ENCODE measurements at regions not wholly inside any gene's neighbourhood (a gene's known extent, or its start where the extent isn't known, plus 50 kb on each side); places are given as distances from the start of the nearest gene placed in this dataset.

- no peak overlapping the region for H3K4me3 ChIP-seq (replicated peaks; ENCODE audit: insufficient read depth, low read length)
Measured at GRCh38 chr5:25764733-25765132, 1120.0 kb upstream of the CDH10 start.

DNA sequence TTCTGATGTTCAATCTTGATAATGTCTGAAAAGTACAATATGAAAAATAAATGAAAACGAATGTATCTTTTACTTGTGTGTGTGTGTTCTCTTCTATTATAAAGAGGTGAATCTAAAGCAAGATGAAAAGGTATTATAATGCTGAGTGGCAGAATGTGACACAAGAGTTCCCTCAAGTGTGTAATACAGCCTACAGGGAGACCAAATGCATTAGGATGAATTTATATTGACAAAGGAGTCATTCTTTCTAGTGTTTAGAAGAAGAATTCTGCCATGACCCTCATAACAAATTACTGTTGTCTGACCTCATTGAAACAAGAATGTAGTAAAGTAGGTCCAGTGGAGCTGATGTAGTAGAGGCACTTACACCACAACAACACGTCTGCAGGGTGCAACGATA lies 1119.0 kb upstream of the CDH10 start:
- DNase-seq (ENCODE audit: low read depth in 1 of 2, low spot score in 1 of 2) = no peak
- Histone ChIP-seq H3K27me3 (ENCODE audit: insufficient read depth, poor library complexity, severe bottlenecking) (no peaks in the 10 kb centered on the region), H3K4me3 (replicated peaks; ENCODE audit: insufficient read depth, low read length) (no peak overlapping the region), H3K27ac (replicated peaks) (no peak overlapping the region)
- no peak for TF ChIP-seq POLR2AphosphoS5 (IDR thresholded peaks at IDR 0.05; ENCODE audit: low read depth)
- TF ChIP-seq SPI1 (IDR thresholded peaks at IDR 0.05; ENCODE audit: borderline replicate concordance, low read depth) = no peak
- no peak for TF ChIP-seq GABPA (IDR thresholded peaks at IDR 0.05; ENCODE audit: low read depth)
- no peak for TF ChIP-seq CTCF (IDR thresholded peaks at IDR 0.05; ENCODE audit: insufficient read depth, low read length)
- no peak for TF ChIP-seq REST (IDR thresholded peaks at IDR 0.05; ENCODE audit: insufficient replicate concordance, low read depth)

More at GRCh38 chr5:25764733-25765132, 1120.0 kb upstream of the CDH10 start:
- H3K27ac ChIP-seq (replicated peaks) = no peak overlapping the region
- no peak for DNase-seq (ENCODE audit: low read depth in 1 of 2, low spot score in 1 of 2)
- no peak for TF ChIP-seq SPI1 (IDR thresholded peaks at IDR 0.05; ENCODE audit: borderline replicate concordance, low read depth)
- no peak for TF ChIP-seq POLR2AphosphoS5 (IDR thresholded peaks at IDR 0.05; ENCODE audit: low read depth)
- no peak for TF ChIP-seq GABPA (IDR thresholded peaks at IDR 0.05; ENCODE audit: low read depth)
- TF ChIP-seq CTCF (IDR thresholded peaks at IDR 0.05; ENCODE audit: insufficient read depth, low read length) = no peak
- no peaks in the 10 kb centered on the region for H3K27me3 ChIP-seq (ENCODE audit: insufficient read depth, poor library complexity, severe bottlenecking)

DNA sequence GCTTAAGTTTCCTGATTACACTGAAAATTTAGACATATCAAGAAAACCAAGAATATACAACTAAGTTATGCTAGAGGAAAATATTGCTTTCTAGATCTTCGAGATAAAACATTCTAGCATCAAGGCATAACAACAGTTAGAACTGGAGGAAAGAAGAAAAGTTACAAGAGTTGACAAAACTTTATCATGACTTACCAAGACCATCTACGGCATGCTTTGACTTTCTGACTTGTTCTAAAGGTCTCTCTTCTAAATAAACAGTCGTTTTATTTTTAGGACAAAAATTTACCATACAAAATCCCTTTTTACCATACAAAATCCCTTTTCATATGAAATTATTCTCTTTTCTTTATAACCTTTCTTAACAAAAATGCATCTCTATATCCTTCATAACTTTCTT lies 1110.1 kb upstream of the CDH10 start:
- TF ChIP-seq CTCF (IDR thresholded peaks at IDR 0.05; ENCODE audit: insufficient read depth, low read length) (no peak), REST (IDR thresholded peaks at IDR 0.05; ENCODE audit: insufficient replicate concordance, low read depth) (no peak), POLR2AphosphoS5 (IDR thresholded peaks at IDR 0.05; ENCODE audit: low read depth) (no peak), SPI1 (IDR thresholded peaks at IDR 0.05; ENCODE audit: borderline replicate concordance, low read depth) (no peak), GABPA (IDR thresholded peaks at IDR 0.05; ENCODE audit: low read depth) (no peak)
- H3K4me3 ChIP-seq (replicated peaks; ENCODE audit: insufficient read depth, low read length) = no peak overlapping the region
- H3K27ac ChIP-seq (replicated peaks) = no peak overlapping the region
- no peak for DNase-seq (ENCODE audit: low read depth in 1 of 2, low spot score in 1 of 2)
- no peaks in the 10 kb centered on the region for H3K27me3 ChIP-seq (ENCODE audit: insufficient read depth, poor library complexity, severe bottlenecking)

DNA sequence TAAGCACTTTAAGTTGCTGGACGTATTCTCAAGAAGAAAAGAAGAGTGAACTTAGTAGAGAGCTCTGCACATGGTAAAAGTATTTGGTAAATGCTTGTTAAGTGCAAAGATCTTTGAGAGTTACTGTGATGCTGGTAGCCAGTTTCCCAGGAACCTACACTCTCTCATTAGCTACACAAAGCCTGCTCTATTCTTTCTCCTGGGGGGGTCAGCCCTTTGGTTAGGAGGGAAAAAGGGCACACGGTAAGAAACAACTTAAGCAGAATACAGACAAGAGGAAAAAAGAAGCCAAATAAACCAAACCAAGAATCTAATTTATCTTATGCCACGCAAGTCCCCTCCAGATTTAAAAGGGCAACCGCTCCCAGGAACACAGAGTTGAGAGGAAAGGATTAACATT lies 1100.1 kb upstream of the CDH10 start:
- Histone ChIP-seq H3K27me3 (ENCODE audit: insufficient read depth, poor library complexity, severe bottlenecking) (no peaks in the 10 kb centered on the region), H3K27ac (replicated peaks) (no peak overlapping the region), H3K4me3 (replicated peaks; ENCODE audit: insufficient read depth, low read length) (no peak overlapping the region)
- no peak for DNase-seq (ENCODE audit: low read depth in 1 of 2, low spot score in 1 of 2)
- TF ChIP-seq SPI1 (IDR thresholded peaks at IDR 0.05; ENCODE audit: borderline replicate concordance, low read depth) = no peak
- no peak for TF ChIP-seq CTCF (IDR thresholded peaks at IDR 0.05; ENCODE audit: insufficient read depth, low read length)
- TF ChIP-seq GABPA (IDR thresholded peaks at IDR 0.05; ENCODE audit: low read depth) = no peak
- TF ChIP-seq POLR2AphosphoS5 (IDR thresholded peaks at IDR 0.05; ENCODE audit: low read depth) = no peak
- TF ChIP-seq REST (IDR thresholded peaks at IDR 0.05; ENCODE audit: insufficient replicate concordance, low read depth) = no peak

Measured in HL-60 (cell line).